Activated naive CD8-positive, alpha-beta T cell treated with anti-CD3 and anti-CD28 coated beads, Interleukin-2, amount 50 U/mL, for 24 hours (primary cell): ENCODE measurements at regions not wholly inside any gene's neighbourhood (a gene's known extent, or its start where the extent isn't known, plus 50 kb on each side); places are given as distances from the start of the nearest gene placed in this dataset.
"Not testable (repeated sequence)": the region's sequence is repeated elsewhere in the genome, so short reads cannot be mapped to it uniquely, and the experiment has no call there.

Source experiments
- ATAC-seq: fragments of 150-1000 bp; cut with Tn5 transposase; one replicate; pipeline ENCODE4 v1.10.0; 2021
- DNase-seq: peaks from one replicate; pipeline ENCODE4 v3.0.0; 2021
- H3K27ac Mint-ChIP-seq: one replicate; pipeline ENCODE4 v1.8.0; 2021; ENCODE audit warnings: mild to moderate bottlenecking, mixed read lengths
- H3K27me3 Mint-ChIP-seq: one replicate; pipeline ENCODE4 v1.8.0; 2021; ENCODE audit warnings: mixed read lengths
- H3K36me3 Mint-ChIP-seq: one replicate; pipeline ENCODE4 v1.8.0; 2021; ENCODE audit warnings: low read depth, mixed read lengths
- H3K4me1 Mint-ChIP-seq: one replicate; pipeline ENCODE4 v1.8.0; 2021; ENCODE audit warnings: mixed read lengths
- H3K4me3 Mint-ChIP-seq: one replicate; pipeline ENCODE4 v1.8.0; 2021; ENCODE audit warnings: mild to moderate bottlenecking, moderate library complexity, mixed read lengths
- H3K9me3 Mint-ChIP-seq: one replicate; pipeline ENCODE4 v1.8.0; 2021; ENCODE audit warnings: mixed read lengths

DNA sequence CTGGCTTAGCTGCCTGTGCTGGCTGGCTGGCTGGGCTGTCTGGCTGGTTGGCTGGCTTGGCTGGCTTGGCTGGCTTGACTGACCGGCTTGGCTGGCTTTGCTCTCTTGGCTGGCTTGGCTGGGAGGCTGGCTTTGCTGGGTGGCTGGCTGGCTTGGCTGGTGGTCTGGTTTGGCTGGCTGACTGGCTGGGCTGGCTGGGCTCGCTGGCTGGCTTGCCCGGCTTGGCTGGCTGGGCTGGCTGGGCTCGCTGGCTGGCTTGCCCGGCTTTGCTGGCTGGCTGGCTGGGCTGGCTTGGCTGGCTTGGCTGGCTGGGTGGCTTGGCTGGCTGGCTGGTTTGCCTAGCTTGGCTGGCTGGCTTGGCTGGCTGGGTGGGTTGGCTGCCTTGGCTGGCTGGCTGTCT lies 438.7 kb downstream of the GOLGA6L6 start:
- DNase-seq, H3K9me3 Mint-ChIP-seq, H3K4me1 Mint-ChIP-seq, ATAC-seq, H3K4me3 Mint-ChIP-seq, H3K27me3 Mint-ChIP-seq, H3K27ac Mint-ChIP-seq, H3K36me3 Mint-ChIP-seq: not testable (repeated sequence)

GRCh38 chr15:20102209-20102608 lies 439.4 kb downstream of the GOLGA6L6 start:
- not testable (repeated sequence) for H3K27me3 Mint-ChIP-seq

DNA sequence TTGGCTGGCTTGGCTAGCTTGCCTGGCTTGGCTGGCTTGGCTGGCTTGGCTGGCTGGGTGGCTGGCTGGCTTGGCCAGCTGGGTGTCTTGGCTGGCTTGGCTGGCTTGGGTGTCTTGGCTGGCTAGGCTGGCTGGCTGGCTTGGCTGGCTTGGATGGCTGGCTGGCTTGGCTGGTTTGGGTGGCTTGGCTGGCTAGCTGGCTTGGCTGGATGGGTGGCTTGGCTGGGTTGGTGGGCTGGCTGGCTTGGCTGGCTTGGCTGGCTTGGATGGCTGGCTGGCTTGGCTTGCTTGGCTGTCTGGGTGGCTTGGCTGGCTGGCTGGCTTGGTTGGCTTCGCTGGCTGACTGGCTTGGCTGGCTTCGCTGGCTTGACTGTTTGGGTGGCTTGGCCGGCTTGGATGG lies 440.3 kb downstream of the GOLGA6L6 start:
- not testable (repeated sequence) for H3K36me3 Mint-ChIP-seq, H3K9me3 Mint-ChIP-seq, H3K27ac Mint-ChIP-seq, H3K27me3 Mint-ChIP-seq, DNase-seq, H3K4me1 Mint-ChIP-seq, ATAC-seq, H3K4me3 Mint-ChIP-seq

More at GRCh38 chr15:20102209-20102608, 439.4 kb downstream of the GOLGA6L6 start:
- ATAC-seq, DNase-seq, H3K27ac Mint-ChIP-seq, H3K9me3 Mint-ChIP-seq, H3K4me1 Mint-ChIP-seq, H3K4me3 Mint-ChIP-seq, H3K36me3 Mint-ChIP-seq: not testable (repeated sequence)

GRCh38 chr15:20100604-20101270 lies 440.9 kb downstream of the GOLGA6L6 start:
- H3K27ac Mint-ChIP-seq, H3K4me1 Mint-ChIP-seq, H3K9me3 Mint-ChIP-seq, H3K27me3 Mint-ChIP-seq, DNase-seq, H3K36me3 Mint-ChIP-seq, H3K4me3 Mint-ChIP-seq: not testable (repeated sequence)
- ATAC-seq: peak; percentile 61

DNA sequence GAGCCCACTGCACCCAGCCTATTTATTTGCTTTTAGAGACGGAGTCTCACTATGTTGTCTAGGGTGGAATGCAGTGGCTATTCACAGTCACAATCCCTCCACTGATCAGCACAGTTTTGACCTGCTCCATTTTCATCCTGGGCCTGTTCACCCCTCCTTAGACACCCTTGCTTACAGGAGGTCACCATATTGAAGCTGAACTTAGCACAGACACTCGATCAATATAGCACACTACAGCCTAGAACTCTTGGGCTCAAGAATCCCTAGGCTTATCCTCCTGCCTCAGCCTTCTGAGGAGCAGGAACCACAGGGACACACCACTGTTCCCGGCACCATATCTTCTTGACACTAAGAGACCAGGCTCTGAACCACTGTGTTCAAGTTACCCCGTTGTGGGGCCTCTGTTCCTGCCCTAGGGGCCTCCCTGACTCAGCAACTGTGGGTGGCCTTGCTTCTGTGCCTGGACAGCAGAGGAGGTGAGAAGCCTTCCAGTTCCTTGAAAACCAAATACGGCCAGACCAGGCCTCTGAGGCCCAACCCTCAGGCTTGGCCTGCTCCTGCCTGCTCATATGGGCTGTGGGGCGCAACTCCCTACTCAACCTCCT lies 445.8 kb downstream of the GOLGA6L6 start:
- H3K9me3 Mint-ChIP-seq, DNase-seq, H3K27ac Mint-ChIP-seq, H3K36me3 Mint-ChIP-seq, ATAC-seq, H3K4me1 Mint-ChIP-seq, H3K4me3 Mint-ChIP-seq, H3K27me3 Mint-ChIP-seq: not testable (repeated sequence)

DNA sequence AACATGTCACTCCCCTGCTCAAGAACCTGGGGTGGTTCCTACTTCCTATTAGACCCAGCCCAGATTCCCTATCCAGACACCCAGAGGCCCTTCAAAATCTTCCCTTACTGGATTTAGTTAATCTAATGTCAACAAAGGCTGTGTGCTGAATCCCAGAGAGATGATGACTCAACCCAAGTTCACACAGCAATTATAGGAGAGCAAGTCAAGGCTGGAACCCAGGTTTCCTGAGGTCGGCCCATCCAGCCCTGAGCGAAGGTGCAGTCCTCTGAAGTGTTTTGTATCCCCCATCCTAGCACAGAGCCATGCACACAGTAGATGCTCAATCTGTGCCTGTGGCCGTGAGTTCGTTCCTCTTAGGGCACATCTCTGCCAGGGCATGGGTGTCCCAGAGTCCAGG lies 452.1 kb downstream of the GOLGA6L6 start:
- H3K36me3 Mint-ChIP-seq, H3K27ac Mint-ChIP-seq, ATAC-seq, H3K4me3 Mint-ChIP-seq, H3K4me1 Mint-ChIP-seq, DNase-seq, H3K9me3 Mint-ChIP-seq, H3K27me3 Mint-ChIP-seq: not testable (repeated sequence)

DNA sequence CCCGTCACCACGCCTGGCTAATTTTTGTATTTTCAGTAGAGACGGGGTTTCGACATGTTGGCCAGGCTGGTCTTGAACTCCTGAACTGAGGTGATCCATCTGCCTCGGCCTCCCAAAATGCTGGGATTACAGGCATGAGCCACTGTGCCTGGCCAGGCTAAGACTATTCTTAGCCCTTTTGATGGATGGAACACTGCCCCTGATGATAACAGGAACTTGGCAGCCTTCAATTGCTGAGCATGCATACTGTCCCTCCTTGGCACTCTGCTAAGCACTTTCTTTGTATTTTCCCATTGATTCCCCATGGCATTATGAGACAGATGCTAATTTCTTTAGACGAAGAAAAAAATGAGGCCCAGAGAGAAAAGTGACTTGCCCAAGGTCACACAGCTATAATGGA lies 457.6 kb downstream of the GOLGA6L6 start:
- H3K27ac Mint-ChIP-seq, ATAC-seq, H3K4me1 Mint-ChIP-seq, DNase-seq, H3K4me3 Mint-ChIP-seq, H3K36me3 Mint-ChIP-seq, H3K27me3 Mint-ChIP-seq, H3K9me3 Mint-ChIP-seq: not testable (repeated sequence)

GRCh38 chr15:20074082-20074481 lies 467.5 kb downstream of the GOLGA6L6 start:
- not testable (repeated sequence) for H3K4me1 Mint-ChIP-seq, H3K27ac Mint-ChIP-seq, H3K9me3 Mint-ChIP-seq, H3K4me3 Mint-ChIP-seq, H3K36me3 Mint-ChIP-seq, ATAC-seq, H3K27me3 Mint-ChIP-seq, DNase-seq

- not testable (repeated sequence) for H3K4me3 Mint-ChIP-seq, DNase-seq, H3K27me3 Mint-ChIP-seq, H3K36me3 Mint-ChIP-seq, H3K9me3 Mint-ChIP-seq, ATAC-seq, H3K27ac Mint-ChIP-seq, H3K4me1 Mint-ChIP-seq
These were observed 472.6 kb downstream of the GOLGA6L6 start for GRCh38 chr15:20069043-20069442.

- not testable (repeated sequence) for DNase-seq, H3K4me1 Mint-ChIP-seq, H3K27ac Mint-ChIP-seq, H3K9me3 Mint-ChIP-seq, ATAC-seq, H3K4me3 Mint-ChIP-seq, H3K36me3 Mint-ChIP-seq, H3K27me3 Mint-ChIP-seq
These were observed 475.4 kb downstream of the GOLGA6L6 start for GRCh38 chr15:20066173-20066572.

- not testable (repeated sequence) for H3K36me3 Mint-ChIP-seq, H3K4me3 Mint-ChIP-seq, H3K27me3 Mint-ChIP-seq, H3K9me3 Mint-ChIP-seq, ATAC-seq, H3K27ac Mint-ChIP-seq, DNase-seq, H3K4me1 Mint-ChIP-seq
These were observed 476.1 kb downstream of the GOLGA6L6 start for GRCh38 chr15:20065508-20065907.

DNA sequence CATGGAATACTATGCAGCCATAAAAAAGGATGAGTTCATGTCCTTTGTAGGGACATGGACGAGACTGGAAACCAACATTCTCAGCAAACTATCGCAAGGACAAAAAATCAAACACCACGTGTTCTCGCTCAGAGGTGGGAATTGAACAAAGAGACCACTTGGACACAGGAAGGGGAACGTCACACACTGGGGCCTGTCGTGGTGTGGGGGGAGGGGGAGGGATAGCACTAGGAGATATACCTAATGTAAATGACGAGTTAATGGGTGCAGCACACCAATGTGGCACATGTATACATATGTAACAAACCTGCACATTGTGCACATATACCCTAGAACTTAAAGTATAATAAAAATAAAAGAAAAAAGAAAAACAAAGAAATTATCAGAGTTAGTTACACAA lies 478.4 kb downstream of the GOLGA6L6 start:
- not testable (repeated sequence) for DNase-seq, ATAC-seq, H3K4me3 Mint-ChIP-seq, H3K27me3 Mint-ChIP-seq, H3K36me3 Mint-ChIP-seq, H3K4me1 Mint-ChIP-seq, H3K9me3 Mint-ChIP-seq, H3K27ac Mint-ChIP-seq

- H3K36me3 Mint-ChIP-seq, H3K27me3 Mint-ChIP-seq, H3K27ac Mint-ChIP-seq, H3K4me1 Mint-ChIP-seq, H3K4me3 Mint-ChIP-seq, ATAC-seq, H3K9me3 Mint-ChIP-seq, DNase-seq: not testable (repeated sequence)
These were observed 480.8 kb downstream of the GOLGA6L6 start for GRCh38 chr15:20060838-20061237.

DNA sequence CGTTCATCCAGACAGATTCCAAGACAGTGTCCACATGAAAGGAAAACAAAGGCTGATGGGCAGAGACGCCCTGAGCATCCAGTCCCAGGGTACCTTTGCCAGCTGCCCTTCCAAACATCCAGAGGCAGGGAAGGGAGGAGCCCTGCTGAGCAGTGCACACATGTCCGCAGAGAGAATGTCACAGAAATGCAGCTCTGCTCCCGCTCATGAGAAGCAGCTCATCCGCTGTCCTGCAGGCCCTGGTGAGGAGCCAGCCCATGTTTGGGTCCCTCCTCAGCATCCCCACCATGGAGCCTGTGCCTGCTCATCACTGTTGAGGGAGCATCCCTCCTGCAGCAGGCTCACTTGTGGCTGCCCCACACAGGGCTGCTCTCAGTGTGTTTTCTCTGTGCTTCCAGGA lies 484.7 kb downstream of the GOLGA6L6 start:
- H3K4me1 Mint-ChIP-seq, H3K4me3 Mint-ChIP-seq, DNase-seq, H3K27me3 Mint-ChIP-seq, ATAC-seq, H3K27ac Mint-ChIP-seq, H3K36me3 Mint-ChIP-seq, H3K9me3 Mint-ChIP-seq: not testable (repeated sequence)

- not testable (repeated sequence) for DNase-seq, H3K27ac Mint-ChIP-seq, H3K36me3 Mint-ChIP-seq, H3K9me3 Mint-ChIP-seq, ATAC-seq, H3K4me1 Mint-ChIP-seq, H3K27me3 Mint-ChIP-seq, H3K4me3 Mint-ChIP-seq
These were observed 485.7 kb downstream of the GOLGA6L6 start for GRCh38 chr15:20055921-20056320.

GRCh38 chr15:20048189-20048588 lies 493.4 kb downstream of the GOLGA6L6 start:
- ATAC-seq: not testable (repeated sequence)

More at GRCh38 chr15:20048189-20048588, 493.4 kb downstream of the GOLGA6L6 start:
- H3K36me3 Mint-ChIP-seq, H3K27me3 Mint-ChIP-seq, H3K9me3 Mint-ChIP-seq, DNase-seq, H3K4me1 Mint-ChIP-seq, H3K27ac Mint-ChIP-seq, H3K4me3 Mint-ChIP-seq: not testable (repeated sequence)
